T47D (cell line): ENCODE measurements at regions not wholly inside any gene's neighbourhood (a gene's known extent, or its start where the extent isn't known, plus 50 kb on each side); places are given as distances from the start of the nearest gene placed in this dataset.
"Not testable (repeated sequence)": the region's sequence is repeated elsewhere in the genome, so short reads cannot be mapped to it uniquely, and the experiment has no call there.

Source experiments
- DNase-seq, 2 experiments: peaks; one replicate each; pipeline versions ENCODE4 v3.0.0 to v3.0.0-alpha.2; 2011 to 2012; ENCODE audit warnings: low read depth in 1 of 2, low spot score in 1 of 2
- JUND ChIP-seq: IDR thresholded peaks from 2 replicates; pipeline ENCODE4 v1.6.1; 2012; ENCODE audit warnings: low read depth
- in situ Hi-C: cut with HindIII; loops from 2 replicates; pipeline ENCODE4 v1.10.0; 2016; ENCODE audit warnings: low sequenced_read_pairs, low pct_unique_long_range_greater_than_20kb

- DNase-seq, result peak in 1 of 2 experiments; percentile 60
- TF ChIP-seq JUND, result peak; percentile 44; the same call in 1 of the 2 replicates
- in situ Hi-C loops, result no loop called here
These were observed 118.7 kb downstream of the ZNF281 start for GRCh38 chr1:200291106-200291505.

- in situ Hi-C loops, result no loop called here
- TF ChIP-seq JUND, result no peak
- peak in 1 of 2 experiments; percentile 65 for DNase-seq
These were observed 119.7 kb downstream of the ZNF281 start for GRCh38 chr1:200290010-200290685.

- no peak for TF ChIP-seq JUND
- DNase-seq, result peak in 1 of 2 experiments; percentile 42
- in situ Hi-C loops, result no loop called here
These were observed 121.6 kb downstream of the ZNF281 start for GRCh38 chr1:200288226-200288625.

GRCh38 chr1:200284236-200284635 lies 125.6 kb downstream of the ZNF281 start:
- in situ Hi-C loops, DNase-seq: not testable (repeated sequence)

- DNase-seq, result no peak
- no peak for TF ChIP-seq JUND
- in situ Hi-C loops, result no loop called here
These were observed 127.2 kb downstream of the ZNF281 start for GRCh38 chr1:200282497-200283122.

- DNase-seq, result no peak
- in situ Hi-C loops, result no loop called here
These were observed 128.5 kb downstream of the ZNF281 start for GRCh38 chr1:200281201-200281835.

GRCh38 chr1:200279810-200280411 lies 129.9 kb downstream of the ZNF281 start:
- in situ Hi-C loops, result no loop called here
- TF ChIP-seq JUND, result no peak
- peak in 1 of 2 experiments; percentile 85 for DNase-seq

More at GRCh38 chr1:200281201-200281835, 128.5 kb downstream of the ZNF281 start:
- no peak for TF ChIP-seq JUND

GRCh38 chr1:200275816-200276453 lies 133.9 kb downstream of the ZNF281 start:
- DNase-seq, result no peak
- TF ChIP-seq JUND, result no peak
- in situ Hi-C loops, result no loop called here

- in situ Hi-C loops, result no loop called here
- TF ChIP-seq JUND, result no peak
- DNase-seq, result no peak
These were observed 134.4 kb downstream of the ZNF281 start for GRCh38 chr1:200275415-200275814.

- in situ Hi-C loops, result no loop called here
These were observed 135.7 kb downstream of the ZNF281 start for GRCh38 chr1:200274116-200274515.

GRCh38 chr1:200272481-200273068 lies 137.3 kb downstream of the ZNF281 start:
- no peak for TF ChIP-seq JUND
- DNase-seq, result no peak
- in situ Hi-C loops, result no loop called here

More at GRCh38 chr1:200274116-200274515, 135.7 kb downstream of the ZNF281 start:
- DNase-seq, result no peak
- no peak for TF ChIP-seq JUND

- in situ Hi-C loops, result no loop called here
- no peak for DNase-seq
- TF ChIP-seq JUND, result no peak
These were observed 140.6 kb downstream of the ZNF281 start for GRCh38 chr1:200269256-200269655.
